Activated T-cell treated with anti-CD3 and anti-CD28 coated beads, Interleukin-2, amount 50 U/mL, for 1 hour (primary cell): ENCODE measurements at regions not wholly inside any gene's neighbourhood (a gene's known extent, or its start where the extent isn't known, plus 50 kb on each side); places are given as distances from the start of the nearest gene placed in this dataset.

ENCODE experiments used
- DNase-seq: peaks from one replicate; pipeline ENCODE4 v3.0.0-alpha.2; 2020

DNA sequence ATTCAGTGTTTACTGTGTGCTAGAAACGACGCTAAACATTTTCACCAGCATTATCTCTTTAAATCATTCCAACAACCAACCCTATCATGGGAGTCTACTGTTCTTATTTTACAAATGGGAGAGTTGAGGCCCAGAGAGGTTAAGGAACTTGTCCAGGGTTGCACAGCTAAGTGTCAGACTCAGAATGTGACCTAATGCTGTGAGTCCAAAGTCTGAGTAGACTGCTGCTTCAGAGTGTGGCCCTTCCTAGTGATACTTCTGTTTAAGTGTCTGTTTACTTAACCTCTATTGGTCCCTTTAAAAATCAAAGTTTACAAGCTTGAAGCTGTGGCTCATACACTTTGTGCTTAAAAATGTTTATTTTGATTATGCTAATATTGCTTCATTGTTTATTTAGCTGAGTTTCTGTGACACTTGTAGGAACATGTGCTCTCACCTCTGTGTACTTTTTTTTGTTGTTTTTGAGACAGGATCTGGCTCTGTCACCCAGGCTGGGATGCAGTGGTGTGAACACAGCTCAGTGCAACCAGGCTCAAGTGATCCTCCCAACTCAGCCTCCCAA, 84.4 kb upstream of the SYPL1 start:
- DNase-seq = no peak

DNA sequence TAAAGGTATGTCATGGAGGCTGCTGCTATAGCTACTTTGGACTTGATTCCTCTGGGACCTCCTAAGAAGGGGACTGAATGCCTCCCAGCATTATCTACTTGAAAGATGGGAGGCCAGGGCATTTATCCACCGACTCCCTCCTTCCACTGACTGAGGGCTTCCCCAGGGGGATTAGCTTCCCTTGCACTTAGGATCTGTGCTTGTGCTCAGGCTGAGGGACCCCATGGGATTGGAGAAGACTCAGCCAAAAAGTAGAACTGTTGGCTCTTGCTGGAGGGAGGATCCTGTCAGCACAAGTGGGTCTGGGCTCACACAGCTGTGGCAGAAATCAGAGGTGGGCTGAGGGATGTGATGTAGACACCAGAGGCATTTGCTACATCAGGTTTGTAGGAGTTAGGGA, 81.5 kb upstream of the SYPL1 start:
- DNase-seq = no peak

DNA sequence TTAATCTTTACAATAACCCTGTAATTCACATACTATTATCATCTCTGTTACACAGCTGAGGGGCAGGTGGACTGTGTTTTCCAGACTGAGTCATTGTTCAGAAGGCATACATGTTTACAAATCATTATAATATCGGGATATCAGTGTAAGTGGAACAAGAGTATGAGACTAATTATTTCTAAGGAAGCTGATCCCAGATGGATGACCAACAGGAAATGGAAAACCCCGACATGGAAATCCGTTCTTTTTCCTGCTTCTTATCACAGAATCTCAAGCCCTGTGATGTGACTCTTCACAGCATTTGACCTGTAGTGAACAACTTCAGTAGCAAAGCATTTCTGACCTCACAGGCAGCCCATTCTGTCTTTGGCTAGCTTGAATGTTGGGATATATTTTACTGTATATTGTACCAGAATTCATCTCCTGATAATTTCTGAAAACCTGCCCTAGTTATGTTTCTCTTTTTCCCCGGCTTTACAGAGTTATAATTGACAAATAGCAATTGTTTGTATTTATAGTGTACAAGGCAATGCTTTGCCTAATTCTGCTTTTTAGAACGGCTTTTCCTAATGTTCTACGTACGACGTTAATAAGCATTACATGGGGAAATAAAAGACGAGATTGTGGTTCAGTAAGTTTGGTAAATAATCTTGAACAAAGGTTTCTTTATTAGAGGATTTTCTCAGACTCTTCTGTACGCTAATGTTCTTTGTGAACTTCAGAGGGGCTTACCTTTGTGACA, 78.6 kb upstream of the SYPL1 start:
- no peak for DNase-seq

DNA sequence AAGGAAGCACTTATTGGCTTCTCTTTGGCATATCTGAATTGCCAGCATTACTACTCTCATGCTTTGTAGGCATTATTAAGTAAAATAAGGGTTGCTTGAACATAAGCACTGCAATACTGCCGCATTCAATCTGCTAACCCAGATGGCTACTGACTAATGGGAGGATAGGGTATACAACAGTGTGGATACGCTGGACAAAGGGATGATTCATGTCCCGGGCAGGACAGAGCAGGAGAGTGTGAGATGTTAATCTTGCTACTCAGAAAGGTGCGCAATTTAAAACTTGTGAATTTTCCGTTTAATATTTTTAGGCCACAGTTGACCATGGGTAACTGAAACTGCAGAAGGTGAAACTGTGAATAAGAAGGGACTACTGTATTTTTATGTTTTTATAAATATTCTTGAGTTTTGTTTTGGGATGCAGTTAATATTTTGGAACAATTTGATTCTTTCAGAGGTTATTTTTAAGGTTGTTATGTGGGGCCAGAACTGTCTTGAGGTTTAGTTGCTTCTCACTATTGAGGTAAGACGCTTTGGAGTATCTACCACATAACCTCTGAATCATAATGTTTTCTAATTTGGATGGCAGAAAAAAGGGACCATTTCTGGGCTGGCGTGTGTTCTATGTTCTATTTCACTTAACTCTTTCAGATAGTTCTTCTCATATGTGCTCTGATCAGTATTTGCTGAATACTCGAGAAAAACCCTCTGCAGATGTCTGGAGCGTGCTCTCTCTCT, 75.7 kb upstream of the SYPL1 start:
- DNase-seq = no peak

DNA sequence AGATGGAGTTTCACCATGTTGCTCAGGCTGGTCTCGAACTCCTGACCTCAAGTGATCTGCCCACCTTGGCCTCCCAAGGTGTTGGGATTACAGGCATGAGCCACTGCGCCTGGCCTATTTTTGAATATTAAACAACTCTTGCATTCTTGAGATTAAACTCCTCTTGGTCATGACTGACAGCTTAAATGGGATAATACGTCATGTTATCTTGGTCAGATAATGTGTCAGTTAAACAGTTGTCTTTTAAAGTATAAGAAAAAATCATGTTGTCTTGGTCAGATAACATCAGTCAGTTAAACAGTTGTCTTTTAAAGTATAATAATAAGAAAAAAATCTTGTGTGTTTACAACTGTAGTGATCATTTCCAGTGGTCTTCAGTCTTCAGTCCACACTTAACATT, 73.6 kb upstream of the SYPL1 start:
- DNase-seq = no peak

DNA sequence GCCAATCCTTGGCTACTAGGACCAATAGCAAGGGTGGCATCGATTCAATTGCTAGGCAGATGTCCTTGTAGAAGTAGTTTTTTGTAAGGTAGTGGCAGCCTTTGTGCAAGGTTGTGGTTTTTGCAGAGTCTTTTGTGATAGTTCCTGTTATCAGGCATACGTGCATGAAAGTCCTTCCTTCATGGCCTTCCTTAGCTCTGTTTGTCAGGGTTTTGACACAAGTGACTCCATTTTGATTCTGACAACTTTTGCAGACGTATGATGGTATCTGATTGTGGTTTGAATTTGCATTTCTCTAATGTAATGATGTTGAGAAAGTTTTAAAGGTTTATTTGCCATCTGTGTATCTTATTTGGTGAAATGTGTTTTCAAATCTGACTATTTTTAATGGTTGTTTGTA, 71.8 kb upstream of the SYPL1 start:
- DNase-seq = no peak

DNA sequence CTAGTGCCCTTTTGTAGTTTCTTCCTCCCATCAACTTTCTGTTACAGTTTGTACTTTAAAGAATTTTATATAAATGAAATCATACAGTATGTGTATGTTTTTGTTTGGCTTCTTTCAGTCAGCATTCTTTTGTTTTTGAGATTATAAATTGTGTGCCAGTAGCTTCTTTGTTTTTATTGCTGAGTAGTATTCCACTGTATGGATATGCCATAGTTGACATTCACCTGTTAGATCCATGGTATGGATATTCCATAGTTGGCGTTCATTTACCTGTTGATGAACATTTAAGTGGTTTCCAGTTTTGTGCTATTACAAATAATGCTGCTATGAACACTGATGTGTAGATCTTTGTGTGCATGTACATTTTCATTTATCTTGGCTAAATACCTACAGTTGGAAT, 70.8 kb upstream of the SYPL1 start:
- no peak for DNase-seq

DNA sequence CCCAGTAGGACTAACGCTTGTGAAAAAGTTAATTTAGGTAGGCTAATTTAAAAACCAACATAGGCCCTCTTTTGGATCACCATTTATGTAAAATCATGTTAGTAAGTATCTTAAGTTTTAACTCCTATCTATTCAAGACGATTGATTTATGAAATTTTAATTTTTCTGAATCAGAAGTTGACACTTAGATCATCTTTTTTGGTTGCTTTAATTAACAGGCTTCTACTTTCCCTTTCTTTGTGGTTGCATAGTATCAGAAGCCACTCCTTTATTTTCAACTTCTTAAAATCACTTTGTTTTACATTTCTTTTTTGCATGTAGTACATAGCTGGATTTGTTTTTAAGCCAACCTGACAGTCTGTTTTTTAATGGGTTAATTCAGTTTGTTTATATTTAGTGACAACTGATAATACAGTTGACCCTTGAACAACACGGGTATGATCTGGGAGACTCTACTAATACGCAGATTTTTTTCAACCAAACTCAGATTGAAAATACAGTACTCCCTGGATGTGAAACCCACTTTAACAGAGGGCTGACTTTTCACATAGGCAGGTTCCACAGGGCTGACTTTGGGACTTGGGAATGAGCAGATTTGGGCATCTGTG, 69.7 kb upstream of the SYPL1 start:
- DNase-seq = no peak

DNA sequence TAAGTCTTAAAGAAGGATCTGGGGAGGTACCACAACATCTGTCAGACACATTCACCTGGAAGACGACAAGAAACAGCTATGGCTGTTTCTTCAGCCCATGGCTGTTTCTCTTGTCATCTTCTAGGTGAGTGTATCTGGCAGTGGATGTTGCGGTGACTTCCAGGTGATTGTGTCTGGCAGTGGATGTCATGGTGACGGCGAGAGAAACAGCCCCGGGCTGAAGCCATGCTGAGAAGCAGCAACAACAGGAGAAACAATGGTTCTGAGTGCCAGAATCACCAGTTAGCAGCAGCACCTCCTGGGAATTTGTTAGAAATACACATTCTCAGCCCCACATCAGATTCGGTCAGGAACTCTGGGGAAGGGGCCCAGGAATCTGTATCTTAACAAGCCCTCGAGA, 68.6 kb upstream of the SYPL1 start:
- DNase-seq = no peak

DNA sequence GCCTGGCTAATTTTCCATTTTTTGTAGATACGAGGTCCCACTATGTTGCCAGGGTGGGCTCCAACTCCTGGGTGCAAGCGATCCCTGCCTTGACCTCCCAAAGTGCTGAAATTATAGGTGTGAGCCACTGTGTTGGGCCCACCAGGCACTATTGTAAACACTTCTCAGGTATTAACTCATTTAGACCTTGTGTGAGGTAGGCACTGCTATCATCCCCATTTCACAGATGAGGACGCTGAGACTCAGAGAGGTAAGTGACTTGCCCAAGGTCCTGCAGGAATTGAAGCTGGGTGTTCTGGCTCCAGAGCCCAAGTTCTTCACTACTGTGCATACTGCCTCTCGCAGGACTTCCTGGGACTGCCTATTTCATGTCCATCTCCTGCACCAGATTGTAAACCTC, 67.1 kb upstream of the SYPL1 start:
- DNase-seq = no peak

DNA sequence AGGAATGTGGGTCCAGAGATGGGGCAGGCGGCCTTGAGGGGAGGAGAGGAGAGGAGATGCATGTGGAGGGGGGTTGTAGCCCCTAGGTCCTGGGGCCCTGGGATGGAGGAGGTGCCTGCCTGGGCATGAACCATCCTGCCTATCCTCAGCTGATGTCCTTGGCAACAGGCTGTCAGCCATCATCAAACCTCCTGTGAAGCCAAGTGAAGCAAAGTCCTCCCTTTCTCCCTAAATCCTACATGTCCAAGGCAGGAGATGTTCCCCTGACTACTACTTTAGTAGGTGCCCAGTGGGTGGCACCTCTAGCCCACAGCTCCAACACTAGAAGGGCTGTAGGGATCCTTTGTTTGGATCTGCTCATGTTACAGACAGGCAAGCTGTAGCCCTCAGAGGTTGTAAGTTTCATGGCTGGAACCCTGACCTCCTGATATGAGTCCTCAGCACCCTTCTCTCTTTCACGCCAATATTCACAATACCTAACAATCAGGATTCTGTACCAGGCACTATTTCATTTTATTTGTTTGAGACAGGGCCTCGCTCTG, 66.6 kb upstream of the SYPL1 start:
- DNase-seq = no peak

DNA sequence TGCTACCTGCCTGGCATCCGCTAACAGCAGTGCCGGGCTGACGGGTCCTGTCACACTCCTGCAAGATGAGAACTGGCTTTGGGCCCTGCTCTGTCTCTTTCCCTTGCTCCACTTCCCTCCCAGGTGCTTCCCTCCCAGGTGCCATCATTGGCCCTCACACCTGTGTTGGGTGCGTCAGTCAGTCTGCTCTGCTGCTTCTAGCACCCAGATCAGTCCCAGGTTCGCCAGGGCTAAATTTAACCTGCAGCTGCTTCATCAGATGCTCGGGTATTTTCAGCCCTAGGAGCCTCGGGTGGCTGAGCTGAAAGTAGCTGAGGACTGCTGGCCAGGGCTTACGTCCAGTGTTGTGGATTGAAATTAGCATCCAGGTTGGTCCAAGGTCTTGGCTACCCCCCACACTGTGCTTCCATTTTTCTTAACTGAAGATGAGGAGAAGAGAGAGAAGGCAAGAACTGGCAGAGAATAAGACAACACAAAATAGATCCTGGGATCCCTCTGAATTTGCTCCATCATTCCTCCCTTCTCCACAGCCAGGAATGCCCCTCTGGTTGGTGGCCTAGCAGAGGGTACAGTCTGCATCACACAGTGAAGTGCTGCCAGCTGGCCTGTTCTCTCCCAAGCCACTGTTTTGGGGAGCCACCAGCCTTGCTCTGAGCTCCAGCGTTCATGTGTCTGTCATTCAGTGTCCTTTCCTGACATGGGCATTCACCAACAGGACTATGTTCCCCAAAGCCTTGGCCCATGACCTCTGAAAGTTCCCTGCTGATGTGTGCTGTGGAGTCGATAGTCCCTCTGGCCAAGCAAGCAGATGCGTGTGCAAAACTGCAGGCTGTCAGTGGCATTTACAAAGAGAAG, 65.9 kb upstream of the SYPL1 start:
- no peak for DNase-seq

DNA sequence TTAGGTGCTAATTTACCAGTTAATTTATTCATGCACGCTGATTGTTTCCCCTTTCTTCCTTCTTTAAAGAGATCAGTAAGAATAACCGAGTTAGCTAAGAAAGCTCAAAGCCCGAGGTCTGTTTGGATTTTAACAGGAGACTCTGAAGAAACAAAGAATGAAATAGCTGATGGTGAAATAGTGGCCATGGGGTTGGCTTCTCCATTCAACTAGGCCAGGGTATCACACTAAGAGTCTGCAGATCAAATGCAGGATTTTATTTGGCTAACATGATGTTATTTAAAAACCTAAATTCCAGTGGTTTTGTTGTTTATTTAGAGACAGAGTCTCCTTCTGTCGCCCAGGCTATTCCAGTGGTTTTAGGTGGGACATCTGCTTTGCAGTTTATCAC, 65.2 kb upstream of the SYPL1 start:
- DNase-seq = no peak

DNA sequence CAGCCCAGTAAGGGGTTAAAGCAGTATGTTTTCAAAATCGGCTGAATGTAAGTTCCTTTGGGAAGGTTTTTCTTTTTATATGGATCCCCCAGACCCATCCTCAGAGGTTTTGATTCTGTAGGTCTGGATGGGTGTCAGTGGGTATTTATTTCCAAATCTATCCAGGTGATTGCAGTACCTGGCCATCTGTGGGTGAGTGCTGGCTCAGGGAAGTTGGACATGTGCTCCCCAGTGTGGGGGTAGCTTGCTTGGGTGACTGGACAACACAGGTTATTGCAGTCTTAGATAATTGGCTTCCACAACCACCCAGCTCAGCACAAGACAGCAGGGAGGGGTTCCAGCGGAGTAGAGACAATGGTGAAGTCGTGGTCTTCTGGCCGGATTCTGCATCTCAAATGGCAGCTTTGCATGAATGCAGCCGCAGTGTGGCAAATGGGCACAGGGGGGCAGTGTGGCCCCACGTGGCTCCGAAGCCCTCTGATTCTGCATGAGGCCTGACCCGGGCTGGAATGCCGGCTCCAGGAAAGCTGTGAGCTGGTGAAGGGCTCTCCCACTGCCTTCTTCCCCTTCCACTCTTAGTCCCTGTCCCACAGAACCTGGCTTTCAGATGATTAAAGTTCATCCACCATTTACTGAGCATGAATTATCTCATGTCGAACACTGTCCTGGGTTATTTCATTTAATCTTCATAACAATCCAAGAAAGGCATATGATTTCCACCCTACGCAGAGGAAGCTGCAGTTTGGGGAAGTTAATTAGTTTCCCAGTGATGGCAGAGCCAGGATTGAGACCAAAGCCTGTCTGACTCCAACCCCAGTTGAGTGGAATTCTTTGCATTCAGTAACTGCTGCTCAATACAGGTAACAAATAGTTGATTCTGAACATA, 64.5 kb upstream of the SYPL1 start:
- peak; percentile 80 for DNase-seq

DNA sequence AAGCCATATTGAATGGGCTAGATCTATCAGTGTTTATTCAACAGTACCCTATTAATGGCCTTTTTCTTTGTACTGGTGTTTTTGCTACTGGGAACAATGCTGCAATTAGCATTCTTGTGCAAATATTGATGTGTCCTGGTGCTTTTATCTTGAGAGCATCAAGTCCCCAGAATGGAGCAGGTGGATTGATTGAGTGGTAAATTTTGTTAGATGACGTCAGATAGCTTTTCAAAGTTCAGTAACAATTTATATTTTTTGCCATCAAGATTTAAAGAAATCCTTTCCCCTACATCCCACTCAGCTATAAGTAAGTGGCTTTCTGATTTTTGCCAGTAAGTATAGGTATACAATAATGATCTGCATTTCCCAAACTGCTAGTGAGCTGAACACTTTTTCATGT, 63.4 kb upstream of the SYPL1 start:
- DNase-seq = no peak

DNA sequence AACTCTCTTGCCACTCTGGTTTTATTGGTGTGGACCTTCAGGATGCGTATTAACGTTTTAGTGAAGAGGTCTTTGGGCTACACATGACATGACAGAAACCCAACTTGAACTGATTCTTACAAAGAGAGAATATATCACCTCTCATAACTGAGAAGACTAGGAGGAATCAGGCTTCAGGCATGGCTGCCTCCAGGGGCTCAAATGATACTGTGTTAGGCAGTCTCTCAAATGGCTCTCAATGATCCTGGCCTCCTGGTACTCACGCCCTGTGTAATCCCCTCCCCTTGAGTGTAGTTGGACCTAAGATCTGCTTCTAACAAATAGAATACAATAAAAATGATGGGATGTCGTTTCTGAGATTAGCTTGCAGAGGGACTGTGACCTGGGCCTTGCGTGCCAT, 58.5 kb upstream of the SYPL1 start:
- DNase-seq = no peak

DNA sequence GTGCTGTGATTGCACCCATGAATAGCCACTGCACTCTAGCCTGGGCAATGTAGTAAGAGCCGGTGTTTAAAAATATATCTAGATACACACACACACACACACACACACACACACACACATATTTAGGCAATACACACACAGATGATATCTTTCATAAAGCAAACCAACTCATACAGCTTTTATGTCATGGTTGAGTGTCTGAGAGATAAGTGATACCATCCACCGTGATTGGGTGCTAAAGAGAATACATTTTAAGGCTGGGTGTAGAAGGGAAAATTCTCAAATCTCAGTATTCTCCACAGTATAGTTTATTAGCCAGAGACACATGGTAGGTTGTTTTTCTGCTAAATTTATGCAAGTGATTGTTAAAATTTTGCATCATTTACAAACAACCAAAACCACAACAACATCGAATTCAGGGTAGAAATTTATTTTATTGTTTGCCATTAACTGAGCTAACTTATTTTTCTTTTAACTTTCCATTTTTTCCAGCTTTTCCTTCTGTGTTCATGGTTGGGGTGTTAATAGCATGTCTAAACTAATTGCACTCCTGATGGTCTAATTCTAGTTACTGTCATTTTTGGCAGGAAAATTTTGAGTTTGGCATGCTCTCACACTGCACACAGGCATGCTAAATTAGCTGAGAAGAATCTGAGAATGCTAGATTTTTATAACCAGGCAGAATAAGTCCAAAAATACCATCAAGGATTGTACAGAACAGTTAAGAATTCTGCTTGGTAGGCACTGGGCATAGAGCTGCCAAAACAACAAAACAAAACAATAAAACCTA, 57.9 kb upstream of the SYPL1 start:
- DNase-seq = no peak

DNA sequence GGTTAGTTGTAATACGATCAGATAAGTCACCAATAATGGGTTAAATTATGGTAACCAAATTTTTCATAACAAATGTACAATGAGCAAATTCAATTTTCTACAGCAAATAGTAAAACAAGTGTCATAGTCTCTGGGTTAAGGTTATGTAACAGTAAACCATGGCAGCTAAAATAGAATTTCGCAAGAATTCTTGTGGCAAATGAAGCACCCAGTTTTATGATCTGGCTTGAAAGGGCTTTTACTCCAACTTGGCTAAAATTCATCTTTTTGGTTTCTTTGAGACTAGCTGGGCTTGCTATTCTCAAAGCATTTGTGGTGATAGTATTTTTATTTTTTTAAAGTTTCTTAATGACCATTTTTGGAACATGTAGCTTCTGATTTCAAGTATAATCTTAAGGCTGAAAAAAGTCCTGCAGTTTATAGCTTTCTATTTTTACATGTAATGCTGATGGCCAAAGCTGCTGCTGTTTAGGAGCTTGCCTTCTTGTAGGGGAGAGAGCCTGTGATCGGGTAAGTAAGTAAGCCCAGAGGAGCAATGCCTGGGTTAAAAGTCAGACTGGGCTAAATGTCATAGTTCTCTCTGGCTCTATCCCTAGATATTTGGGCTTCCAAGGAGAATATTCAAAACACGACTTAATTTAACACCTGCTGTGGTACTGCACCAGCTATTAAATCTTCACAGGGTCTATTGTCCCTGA, 55.5 kb upstream of the SYPL1 start:
- no peak for DNase-seq

DNA sequence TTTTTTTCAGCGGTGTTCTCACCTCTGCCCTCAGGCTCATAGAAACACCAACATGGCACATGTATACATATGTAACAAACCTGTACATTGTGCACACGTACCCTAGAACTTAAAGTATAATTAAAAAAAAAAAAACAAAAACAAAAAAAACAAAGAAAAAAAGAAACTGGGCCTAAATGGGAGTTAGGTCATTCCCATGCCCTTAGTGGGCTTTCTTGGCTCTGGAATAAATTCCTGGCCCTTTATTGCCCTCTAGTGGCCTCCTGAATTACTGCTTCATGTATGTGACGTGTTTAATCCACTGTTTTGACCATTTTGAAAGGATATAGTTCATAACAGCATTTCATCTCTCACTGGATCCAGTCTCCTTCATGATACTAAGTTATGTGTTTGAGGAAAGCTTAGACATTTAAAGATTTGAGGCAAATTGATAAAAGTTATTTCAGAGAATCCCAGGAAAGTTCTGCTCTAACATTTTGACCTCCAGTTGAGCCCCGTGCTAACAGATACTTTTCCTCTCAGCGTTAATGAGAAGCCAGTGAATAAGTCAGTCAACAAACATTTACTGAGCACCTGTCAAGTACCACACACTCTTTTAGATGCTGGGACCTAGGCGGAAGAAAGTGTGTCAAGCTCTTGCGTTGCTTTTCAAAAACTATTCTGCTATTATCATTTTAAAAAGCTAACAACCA, 54.7 kb upstream of the SYPL1 start:
- DNase-seq = no peak

DNA sequence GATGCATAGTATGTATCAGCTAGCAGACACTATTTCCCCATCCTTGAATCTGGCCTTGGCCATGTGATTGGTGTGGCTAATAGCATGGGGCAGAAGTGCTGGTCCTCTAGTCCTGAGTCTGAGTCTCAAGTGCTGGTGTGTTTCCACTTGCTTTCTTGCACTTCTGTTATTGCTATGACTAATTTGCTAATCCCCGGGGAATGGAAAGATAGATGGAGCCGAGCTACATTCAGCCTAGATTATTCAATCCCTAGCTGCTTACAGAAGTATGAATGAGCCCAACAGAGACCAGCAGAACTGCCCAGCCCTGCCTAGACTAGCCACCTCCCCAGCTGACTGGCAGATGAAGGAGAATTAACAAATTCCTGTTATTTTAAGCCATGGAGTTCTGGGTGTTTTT, 53.2 kb upstream of the SYPL1 start:
- DNase-seq = no peak
